ENCODE measurements at regions not wholly inside any gene's neighbourhood (a gene's known extent, or its start where the extent isn't known, plus 50 kb on each side); places are given as distances from the start of the nearest gene placed in this dataset.

- H3K79me1 ChIP-seq (ENCODE audit: low read depth in 1 of 2, low read length in 2 of 2) = no peaks in the 10 kb centered on the region
- H4K91ac ChIP-seq (ENCODE audit: insufficient read depth, low read depth, low read length) = no peak overlapping the region
- H3K27me3 ChIP-seq (ENCODE audit: control insufficient read depth, insufficient read depth, low read length) = no peaks in the 10 kb centered on the region
- H3K9me1 ChIP-seq (ENCODE audit: insufficient read depth, low read length) = peaks cover 3% of the 10 kb centered on the region; the same call in 1 of the 2 replicates
- no peaks in the 10 kb centered on the region for H3K36me3 ChIP-seq (ENCODE audit: control insufficient read depth, insufficient read depth, low read length)
- H3K4me1 ChIP-seq (ENCODE audit: control insufficient read depth, insufficient read depth, low read length) = peaks cover 7% of the 10 kb centered on the region; the same call in 1 of the 2 replicates
- no peak overlapping the region for H3K27ac ChIP-seq (ENCODE audit: insufficient read depth, low read length)
- dilution Hi-C loops (cut with HindIII; ENCODE audit: low sequenced_read_pairs, unreplicated experiment) = no loop called here
- CTCF ChIA-PET = no interaction called here
- no peak overlapping the region for H3K14ac ChIP-seq (replicated peaks; ENCODE audit: low read depth, low read length)
- no peak overlapping the region for H2BK15ac ChIP-seq (ENCODE audit: low read depth, low read length)
- H4K20me1 ChIP-seq (ENCODE audit: insufficient read depth, low read length) = no peaks in the 10 kb centered on the region
- no peak overlapping the region for H3K9ac ChIP-seq (ENCODE audit: low read depth, low read length)
- no peak overlapping the region for H2BK120ac ChIP-seq (ENCODE audit: low read depth, low read length)
- H2AK9ac ChIP-seq (replicated peaks; ENCODE audit: low read depth, low read length, poor library complexity) = no peak overlapping the region
- no peak for DNase-seq
- no peak overlapping the region for H3K23ac ChIP-seq (ENCODE audit: low read depth, low read length)
- no peak overlapping the region for H2BK5ac ChIP-seq (ENCODE audit: low read depth, low read length, poor library complexity, severe bottlenecking)
- in situ Hi-C loops (cut with MboI; ENCODE audit: low sequenced_read_pairs) = no loop called here
- H2AFZ ChIP-seq (replicated peaks; ENCODE audit: low read length, poor library complexity) = no peak overlapping the region
- H2BK20ac ChIP-seq (ENCODE audit: low read depth, low read length) = no peak overlapping the region
- BruUV-seq (replicated peaks) = no TSS peak
- H4K5ac ChIP-seq (ENCODE audit: low read depth, low read length) = no peak overlapping the region
- no peak overlapping the region for H3K4me3 ChIP-seq (ENCODE audit: insufficient read depth, low read depth, low read length)
- WGBS, 2 experiments (ENCODE audit: extremely low coverage in 2 of 2, insufficient read length in 1 of 2) = 100% methylated on average over 2 of the region's 4 CpGs; no CpG with 5 or more reads in 1 of the 2 experiments
- H2AK5ac ChIP-seq (ENCODE audit: low read depth, low read length) = no peak overlapping the region
- POLR2A ChIA-PET (ENCODE audit: unreplicated experiment) = no interaction called here
- no peaks in the 10 kb centered on the region for H3K9me3 ChIP-seq (ENCODE audit: control insufficient read depth, insufficient read depth, low read length)
- H4K8ac ChIP-seq (ENCODE audit: low read depth in 2 of 2, low read length in 2 of 2) = no peak overlapping the region
- TF ChIP-seq FOS (IDR thresholded peaks at IDR 0.05; ENCODE audit: low read depth, low read length) = no peak
- no peak for TF ChIP-seq ELK1 (IDR thresholded peaks at IDR 0.05; ENCODE audit: borderline replicate concordance, low read depth, low read length)
- no peak for TF ChIP-seq CEBPB (IDR thresholded peaks at IDR 0.05; ENCODE audit: low read depth, low read length)
- no peak for TF ChIP-seq MAZ (IDR thresholded peaks at IDR 0.05; ENCODE audit: borderline replicate concordance, low read depth, low read length)
- H3K56ac ChIP-seq (ENCODE audit: extremely low read depth, insufficient read depth, low read length) = no peak overlapping the region
- no peak for ATAC-seq (ENCODE audit: low read depth)
- no peak overlapping the region for H3K4me2 ChIP-seq (ENCODE audit: low read depth, low read length)
- intact Hi-C loops (cut with micrococcal nuclease) = loop anchor here (5.0 kb wide), 1 partner anchor 193 kb away; no protein-coding TSS in a partner anchor
- H3K4ac ChIP-seq (ENCODE audit: low read depth, low read length) = no peak overlapping the region
- H3K18ac ChIP-seq (ENCODE audit: low read depth, low read length) = no peak overlapping the region
These were observed 137.3 kb upstream of the SGCD start for GRCh38 chr5:156189628-156190027.
